WTC11 (cell line): ENCODE measurements at regions not wholly inside any gene's neighbourhood (a gene's known extent, or its start where the extent isn't known, plus 50 kb on each side); places are given as distances from the start of the nearest gene placed in this dataset.

Experiments used
- ATAC-seq: fragments of 200-7000 bp; cut with Tn5 transposase; 2 replicates; pipeline ENCODE4 v1.10.0; 2021; ENCODE audit warnings: mild to moderate bottlenecking, moderate library complexity
- CTCF ChIA-PET: fragments of 300-600 bp; sonication (Branson Sonifier 250); formaldehyde crosslinking; loops from one replicate; lab custom pipeline; 2021; ENCODE audit warnings: antibody characterized with exemption; lab: Charles Lee
- POLR2A ChIA-PET: fragments of 350-600 bp; sonication (Branson Sonifier 250); formaldehyde crosslinking; loops from one replicate; lab custom pipeline; 2021; ENCODE audit warnings: antibody characterized with exemption; lab: Charles Lee
- DNase-seq: peaks from one replicate; pipeline ENCODE4 v3.0.0; 2021; ENCODE audit warnings: low spot score
- H3K27ac Mint-ChIP-seq: 2 replicates; pipeline ENCODE4 v1.8.0; 2021; ENCODE audit warnings: mixed read lengths
- H3K27me3 Mint-ChIP-seq: 2 replicates; pipeline ENCODE4 v1.8.0; 2021; ENCODE audit warnings: low read depth, mild to moderate bottlenecking, moderate library complexity, mixed read lengths
- H3K36me3 Mint-ChIP-seq: 2 replicates; pipeline ENCODE4 v1.8.0; 2021; ENCODE audit warnings: mixed read lengths
- H3K4me1 Mint-ChIP-seq: 2 replicates; pipeline ENCODE4 v1.8.0; 2022; ENCODE audit warnings: mixed read lengths
- H3K4me3 Mint-ChIP-seq: 2 replicates; pipeline ENCODE4 v1.8.0; 2021; ENCODE audit warnings: mild to moderate bottlenecking, moderate library complexity, mixed read lengths
- H3K9me3 Mint-ChIP-seq: 2 replicates; pipeline ENCODE4 v1.8.0; 2021; ENCODE audit warnings: mixed read lengths
- ETV6 ChIP-seq: sonication (generic); formaldehyde crosslinking; IDR thresholded peaks from 2 replicates; pipeline ENCODE4 v1.8.1; 2022; ENCODE audit warnings: mild to moderate bottlenecking, missing genetic modification reagents
- JAZF1 ChIP-seq: fragments of 250-450 bp; sonication (Bioruptor Pico); IDR thresholded peaks from 2 replicates; pipeline ENCODE4 v1.9.0; 2021; ENCODE audit warnings: moderate library complexity, mild to moderate bottlenecking, inconsistent platforms
- MYBL2 ChIP-seq: sonication (generic); formaldehyde crosslinking; IDR thresholded peaks from 2 replicates; pipeline ENCODE4 v1.8.1; 2023; ENCODE audit warnings: mild to moderate bottlenecking, moderate library complexity, missing genetic modification reagents
- NR3C1 ChIP-seq: sonication (generic); formaldehyde crosslinking; conservative IDR thresholded peaks from 2 replicates; pipeline ENCODE4 v1.8.1; 2023; ENCODE audit warnings: low read depth, mild to moderate bottlenecking, missing genetic modification reagents
- RELA ChIP-seq: sonication (generic); formaldehyde crosslinking; IDR thresholded peaks from 2 replicates; pipeline ENCODE4 v1.8.1; 2022; ENCODE audit warnings: missing genetic modification reagents, mild to moderate bottlenecking, borderline replicate concordance
- SOX15 ChIP-seq: fragments of 250-450 bp; sonication (Bioruptor Pico); IDR thresholded peaks from 2 replicates; pipeline ENCODE4 v1.9.0; 2021; ENCODE audit warnings: mild to moderate bottlenecking
- ZBTB21 ChIP-seq: sonication (generic); formaldehyde crosslinking; IDR thresholded peaks from 2 replicates; pipeline ENCODE4 v1.8.1; 2023; ENCODE audit warnings: mild to moderate bottlenecking, missing genetic modification reagents, borderline replicate concordance
- ZNF121 ChIP-seq: sonication (generic); formaldehyde crosslinking; IDR thresholded peaks from 2 replicates; pipeline ENCODE4 v1.8.0; 2023; ENCODE audit warnings: missing genetic modification reagents
- TF ChIP-seq, protein P1 (sequence below): fragments of 250-450 bp; sonication (Bioruptor Pico); conservative IDR thresholded peaks from 2 replicates; pipeline ENCODE4 v1.9.0; 2021; ENCODE audit warnings: mild to moderate bottlenecking
- TF ChIP-seq, protein P2 (sequence below): sonication (generic); formaldehyde crosslinking; IDR thresholded peaks from 2 replicates; pipeline ENCODE4 v1.8.1; 2023; ENCODE audit warnings: mild to moderate bottlenecking, missing genetic modification reagents
- TF ChIP-seq, protein P3 (sequence below): sonication (generic); formaldehyde crosslinking; IDR thresholded peaks from 2 replicates; pipeline ENCODE4 v1.8.1; 2023; ENCODE audit warnings: mild to moderate bottlenecking, missing genetic modification reagents, borderline replicate concordance
- TF ChIP-seq, protein P4 (sequence below): sonication (generic); formaldehyde crosslinking; IDR thresholded peaks from 2 replicates; pipeline ENCODE4 v1.8.0; 2023; ENCODE audit warnings: missing genetic modification reagents, mild to moderate bottlenecking, borderline replicate concordance
- TF ChIP-seq, protein P5 (sequence below): sonication (generic); formaldehyde crosslinking; IDR thresholded peaks from 2 replicates; pipeline ENCODE4 v1.8.0; 2022; ENCODE audit warnings: mild to moderate bottlenecking, missing genetic modification reagents
- TF ChIP-seq, protein P6 (sequence below): sonication (generic); formaldehyde crosslinking; IDR thresholded peaks from 2 replicates; pipeline ENCODE4 v1.8.1; 2023; ENCODE audit warnings: mild to moderate bottlenecking, moderate library complexity, missing genetic modification reagents

DNA sequence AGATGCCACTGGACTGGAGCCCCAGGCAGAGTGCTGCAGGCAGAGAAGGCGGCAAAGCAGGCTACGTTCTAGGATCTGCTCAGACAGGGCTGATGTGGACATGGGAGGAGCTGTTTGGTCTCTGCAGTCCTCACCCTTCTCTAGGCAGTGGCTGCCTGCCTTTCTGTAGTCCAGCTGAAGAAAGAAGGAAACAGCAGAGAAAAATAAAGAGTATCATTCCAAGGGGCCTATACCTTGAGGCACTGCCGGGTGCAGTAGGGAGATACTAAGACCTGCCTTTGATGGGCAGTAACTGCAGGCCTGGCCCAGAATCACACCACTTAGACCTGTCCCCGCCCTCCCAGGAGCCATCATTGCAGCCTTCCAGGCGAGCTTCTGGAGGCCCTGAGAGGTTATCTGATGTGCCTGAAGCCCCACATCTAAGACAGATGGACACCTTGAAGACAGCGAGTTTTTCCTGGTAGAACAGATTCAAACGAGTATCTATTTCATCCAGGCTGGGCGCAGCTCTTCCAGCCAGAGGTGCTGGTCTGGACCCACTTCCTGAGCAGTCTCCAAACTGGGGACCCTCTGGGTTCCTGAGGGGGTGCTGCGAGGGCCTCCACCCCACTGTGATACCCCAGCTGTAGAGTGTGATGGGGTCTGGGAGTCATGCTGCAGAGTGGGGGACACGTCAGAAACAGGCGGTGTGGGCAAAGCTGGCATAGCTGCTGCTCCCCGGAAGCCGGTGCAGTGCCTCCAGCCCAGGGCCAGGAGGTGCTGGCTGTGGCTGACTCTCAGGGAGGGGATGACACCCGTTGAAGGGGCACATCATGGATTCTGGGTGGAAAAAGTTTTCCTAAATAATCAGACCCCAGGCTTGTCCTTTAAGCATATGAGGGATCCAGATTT, 87.3 kb upstream of the OTOS start (continued):
- TF ChIP-seq, protein P1, sequence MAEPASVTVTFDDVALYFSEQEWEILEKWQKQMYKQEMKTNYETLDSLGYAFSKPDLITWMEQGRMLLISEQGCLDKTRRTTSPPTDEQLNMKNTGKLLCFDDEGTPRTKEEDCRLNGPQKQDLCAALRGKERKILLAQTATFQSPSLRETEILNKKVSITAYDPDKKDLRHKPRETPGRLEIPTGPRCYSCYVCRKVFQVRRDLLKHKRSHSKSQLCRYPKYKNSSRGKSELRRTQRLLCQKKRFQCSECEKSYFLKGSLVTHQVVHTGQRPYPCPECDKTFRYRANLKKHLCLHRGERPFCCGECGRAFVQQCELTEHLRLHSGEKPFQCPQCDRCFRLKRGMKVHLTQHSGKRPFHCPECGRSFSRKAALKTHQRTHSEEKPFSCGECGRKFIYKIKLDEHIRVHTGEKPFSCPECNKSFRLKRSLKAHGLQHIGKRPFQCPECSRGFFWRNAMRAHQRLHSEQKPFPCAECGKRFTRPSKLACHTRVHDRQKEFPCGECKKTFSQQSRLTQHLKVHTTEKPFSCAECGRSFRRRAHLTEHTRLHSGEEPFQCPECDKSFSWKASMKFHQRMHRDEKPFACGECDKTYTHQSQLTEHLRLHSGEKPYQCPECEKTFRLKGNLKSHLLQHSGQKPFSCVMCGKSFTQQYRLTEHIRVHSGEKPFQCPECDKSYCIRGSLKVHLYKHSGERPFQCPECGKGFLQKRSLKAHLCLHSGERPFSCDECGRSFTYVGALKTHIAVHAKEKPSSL, result no peak
- TF ChIP-seq, protein P2, sequence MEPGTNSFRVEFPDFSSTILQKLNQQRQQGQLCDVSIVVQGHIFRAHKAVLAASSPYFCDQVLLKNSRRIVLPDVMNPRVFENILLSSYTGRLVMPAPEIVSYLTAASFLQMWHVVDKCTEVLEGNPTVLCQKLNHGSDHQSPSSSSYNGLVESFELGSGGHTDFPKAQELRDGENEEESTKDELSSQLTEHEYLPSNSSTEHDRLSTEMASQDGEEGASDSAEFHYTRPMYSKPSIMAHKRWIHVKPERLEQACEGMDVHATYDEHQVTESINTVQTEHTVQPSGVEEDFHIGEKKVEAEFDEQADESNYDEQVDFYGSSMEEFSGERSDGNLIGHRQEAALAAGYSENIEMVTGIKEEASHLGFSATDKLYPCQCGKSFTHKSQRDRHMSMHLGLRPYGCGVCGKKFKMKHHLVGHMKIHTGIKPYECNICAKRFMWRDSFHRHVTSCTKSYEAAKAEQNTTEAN (CRISPR knock-in tag), result no peak
- TF ChIP-seq ZNF121 (CRISPR knock-in tag), result no peak

DNA sequence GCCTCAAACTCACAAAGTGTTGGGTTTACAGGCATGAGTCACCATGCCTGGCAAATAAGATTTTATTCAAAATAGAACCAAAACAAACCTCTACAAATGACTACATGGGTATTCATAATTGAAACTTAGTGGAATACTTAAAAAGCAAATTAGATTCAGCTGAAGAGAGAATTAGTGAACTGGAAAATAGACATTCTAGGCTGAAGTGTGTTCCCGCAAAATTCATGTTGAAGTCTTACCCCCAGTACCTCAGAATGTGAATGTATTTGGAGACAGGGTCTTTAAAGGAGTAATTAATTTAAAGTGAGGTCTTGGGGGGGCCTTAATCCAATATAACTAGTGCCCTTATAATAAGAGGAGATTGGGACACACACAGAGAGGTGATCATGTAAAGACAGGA, 88.5 kb upstream of the OTOS start:
- CTCF ChIA-PET, result interaction anchor here (1.3 kb wide), 1 partner anchor 15 kb away, joined by 3 read pairs; no protein-coding TSS in a partner anchor
- H3K4me3 Mint-ChIP-seq, result no peak overlapping the region

More for the DNA sequence above, 88.5 kb upstream of the OTOS start:
- Mint-ChIP-seq H3K36me3 (no peaks in the 10 kb centered on the region; the same call in 1 of the 2 replicates), H3K4me1 (no peaks in the 10 kb centered on the region), H3K27me3 (peaks cover 8% of the 10 kb centered on the region), H3K27ac (no peak overlapping the region), H3K9me3 (peaks cover 35% of the 10 kb centered on the region)
- POLR2A ChIA-PET, result no interaction called here
- ATAC-seq (no peak), DNase-seq (no peak)
- TF ChIP-seq ZBTB21, result no peak
- no peak for TF ChIP-seq ZNF121 (CRISPR knock-in tag)
- TF ChIP-seq, protein P3, sequence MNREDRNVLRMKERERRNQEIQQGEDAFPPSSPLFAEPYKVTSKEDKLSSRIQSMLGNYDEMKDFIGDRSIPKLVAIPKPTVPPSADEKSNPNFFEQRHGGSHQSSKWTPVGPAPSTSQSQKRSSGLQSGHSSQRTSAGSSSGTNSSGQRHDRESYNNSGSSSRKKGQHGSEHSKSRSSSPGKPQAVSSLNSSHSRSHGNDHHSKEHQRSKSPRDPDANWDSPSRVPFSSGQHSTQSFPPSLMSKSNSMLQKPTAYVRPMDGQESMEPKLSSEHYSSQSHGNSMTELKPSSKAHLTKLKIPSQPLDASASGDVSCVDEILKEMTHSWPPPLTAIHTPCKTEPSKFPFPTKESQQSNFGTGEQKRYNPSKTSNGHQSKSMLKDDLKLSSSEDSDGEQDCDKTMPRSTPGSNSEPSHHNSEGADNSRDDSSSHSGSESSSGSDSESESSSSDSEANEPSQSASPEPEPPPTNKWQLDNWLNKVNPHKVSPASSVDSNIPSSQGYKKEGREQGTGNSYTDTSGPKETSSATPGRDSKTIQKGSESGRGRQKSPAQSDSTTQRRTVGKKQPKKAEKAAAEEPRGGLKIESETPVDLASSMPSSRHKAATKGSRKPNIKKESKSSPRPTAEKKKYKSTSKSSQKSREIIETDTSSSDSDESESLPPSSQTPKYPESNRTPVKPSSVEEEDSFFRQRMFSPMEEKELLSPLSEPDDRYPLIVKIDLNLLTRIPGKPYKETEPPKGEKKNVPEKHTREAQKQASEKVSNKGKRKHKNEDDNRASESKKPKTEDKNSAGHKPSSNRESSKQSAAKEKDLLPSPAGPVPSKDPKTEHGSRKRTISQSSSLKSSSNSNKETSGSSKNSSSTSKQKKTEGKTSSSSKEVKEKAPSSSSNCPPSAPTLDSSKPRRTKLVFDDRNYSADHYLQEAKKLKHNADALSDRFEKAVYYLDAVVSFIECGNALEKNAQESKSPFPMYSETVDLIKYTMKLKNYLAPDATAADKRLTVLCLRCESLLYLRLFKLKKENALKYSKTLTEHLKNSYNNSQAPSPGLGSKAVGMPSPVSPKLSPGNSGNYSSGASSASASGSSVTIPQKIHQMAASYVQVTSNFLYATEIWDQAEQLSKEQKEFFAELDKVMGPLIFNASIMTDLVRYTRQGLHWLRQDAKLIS (CRISPR knock-in tag), result no peak
- TF ChIP-seq JAZF1 (CRISPR knock-in tag), result no peak
- TF ChIP-seq RELA, result no peak
- TF ChIP-seq NR3C1 (CRISPR knock-in tag), result no peak
- TF ChIP-seq ETV6 (CRISPR knock-in tag), result no peak
- no peak for TF ChIP-seq MYBL2 (CRISPR knock-in tag)
- TF ChIP-seq, protein P4, sequence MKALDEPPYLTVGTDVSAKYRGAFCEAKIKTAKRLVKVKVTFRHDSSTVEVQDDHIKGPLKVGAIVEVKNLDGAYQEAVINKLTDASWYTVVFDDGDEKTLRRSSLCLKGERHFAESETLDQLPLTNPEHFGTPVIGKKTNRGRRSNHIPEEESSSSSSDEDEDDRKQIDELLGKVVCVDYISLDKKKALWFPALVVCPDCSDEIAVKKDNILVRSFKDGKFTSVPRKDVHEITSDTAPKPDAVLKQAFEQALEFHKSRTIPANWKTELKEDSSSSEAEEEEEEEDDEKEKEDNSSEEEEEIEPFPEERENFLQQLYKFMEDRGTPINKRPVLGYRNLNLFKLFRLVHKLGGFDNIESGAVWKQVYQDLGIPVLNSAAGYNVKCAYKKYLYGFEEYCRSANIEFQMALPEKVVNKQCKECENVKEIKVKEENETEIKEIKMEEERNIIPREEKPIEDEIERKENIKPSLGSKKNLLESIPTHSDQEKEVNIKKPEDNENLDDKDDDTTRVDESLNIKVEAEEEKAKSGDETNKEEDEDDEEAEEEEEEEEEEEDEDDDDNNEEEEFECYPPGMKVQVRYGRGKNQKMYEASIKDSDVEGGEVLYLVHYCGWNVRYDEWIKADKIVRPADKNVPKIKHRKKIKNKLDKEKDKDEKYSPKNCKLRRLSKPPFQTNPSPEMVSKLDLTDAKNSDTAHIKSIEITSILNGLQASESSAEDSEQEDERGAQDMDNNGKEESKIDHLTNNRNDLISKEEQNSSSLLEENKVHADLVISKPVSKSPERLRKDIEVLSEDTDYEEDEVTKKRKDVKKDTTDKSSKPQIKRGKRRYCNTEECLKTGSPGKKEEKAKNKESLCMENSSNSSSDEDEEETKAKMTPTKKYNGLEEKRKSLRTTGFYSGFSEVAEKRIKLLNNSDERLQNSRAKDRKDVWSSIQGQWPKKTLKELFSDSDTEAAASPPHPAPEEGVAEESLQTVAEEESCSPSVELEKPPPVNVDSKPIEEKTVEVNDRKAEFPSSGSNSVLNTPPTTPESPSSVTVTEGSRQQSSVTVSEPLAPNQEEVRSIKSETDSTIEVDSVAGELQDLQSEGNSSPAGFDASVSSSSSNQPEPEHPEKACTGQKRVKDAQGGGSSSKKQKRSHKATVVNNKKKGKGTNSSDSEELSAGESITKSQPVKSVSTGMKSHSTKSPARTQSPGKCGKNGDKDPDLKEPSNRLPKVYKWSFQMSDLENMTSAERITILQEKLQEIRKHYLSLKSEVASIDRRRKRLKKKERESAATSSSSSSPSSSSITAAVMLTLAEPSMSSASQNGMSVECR (CRISPR knock-in tag), result no peak
- TF ChIP-seq, protein P5, sequence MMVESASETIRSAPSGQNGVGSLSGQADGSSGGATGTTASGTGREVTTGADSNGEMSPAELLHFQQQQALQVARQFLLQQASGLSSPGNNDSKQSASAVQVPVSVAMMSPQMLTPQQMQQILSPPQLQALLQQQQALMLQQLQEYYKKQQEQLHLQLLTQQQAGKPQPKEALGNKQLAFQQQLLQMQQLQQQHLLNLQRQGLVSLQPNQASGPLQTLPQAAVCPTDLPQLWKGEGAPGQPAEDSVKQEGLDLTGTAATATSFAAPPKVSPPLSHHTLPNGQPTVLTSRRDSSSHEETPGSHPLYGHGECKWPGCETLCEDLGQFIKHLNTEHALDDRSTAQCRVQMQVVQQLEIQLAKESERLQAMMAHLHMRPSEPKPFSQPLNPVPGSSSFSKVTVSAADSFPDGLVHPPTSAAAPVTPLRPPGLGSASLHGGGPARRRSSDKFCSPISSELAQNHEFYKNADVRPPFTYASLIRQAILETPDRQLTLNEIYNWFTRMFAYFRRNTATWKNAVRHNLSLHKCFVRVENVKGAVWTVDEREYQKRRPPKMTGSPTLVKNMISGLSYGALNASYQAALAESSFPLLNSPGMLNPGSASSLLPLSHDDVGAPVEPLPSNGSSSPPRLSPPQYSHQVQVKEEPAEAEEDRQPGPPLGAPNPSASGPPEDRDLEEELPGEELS (CRISPR knock-in tag), result no peak
- TF ChIP-seq SOX15 (CRISPR knock-in tag), result no peak
- TF ChIP-seq, protein P6, sequence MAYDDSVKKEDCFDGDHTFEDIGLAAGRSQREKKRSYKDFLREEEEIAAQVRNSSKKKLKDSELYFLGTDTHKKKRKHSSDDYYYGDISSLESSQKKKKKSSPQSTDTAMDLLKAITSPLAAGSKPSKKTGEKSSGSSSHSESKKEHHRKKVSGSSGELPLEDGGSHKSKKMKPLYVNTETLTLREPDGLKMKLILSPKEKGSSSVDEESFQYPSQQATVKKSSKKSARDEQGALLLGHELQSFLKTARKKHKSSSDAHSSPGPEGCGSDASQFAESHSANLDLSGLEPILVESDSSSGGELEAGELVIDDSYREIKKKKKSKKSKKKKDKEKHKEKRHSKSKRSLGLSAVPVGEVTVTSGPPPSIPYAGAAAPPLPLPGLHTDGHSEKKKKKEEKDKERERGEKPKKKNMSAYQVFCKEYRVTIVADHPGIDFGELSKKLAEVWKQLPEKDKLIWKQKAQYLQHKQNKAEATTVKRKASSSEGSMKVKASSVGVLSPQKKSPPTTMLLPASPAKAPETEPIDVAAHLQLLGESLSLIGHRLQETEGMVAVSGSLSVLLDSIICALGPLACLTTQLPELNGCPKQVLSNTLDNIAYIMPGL (CRISPR knock-in tag), result no peak
